ENCODE measurements at regions not wholly inside any gene's neighbourhood (a gene's known extent, or its start where the extent isn't known, plus 50 kb on each side); places are given as distances from the start of the nearest gene placed in this dataset.

GRCh38 chr13:97057176-97057575, 62.9 kb upstream of the OXGR1 start:
- no peak overlapping the region for H3K4me3 Mint-ChIP-seq
- no peaks in the 10 kb centered on the region for H3K36me3 Mint-ChIP-seq
- H3K9me3 Mint-ChIP-seq, result peaks cover 4% of the 10 kb centered on the region
- H3K27me3 Mint-ChIP-seq, result peaks cover 4% of the 10 kb centered on the region
- no peak for ATAC-seq (ENCODE audit: low read depth)
- no peaks in the 10 kb centered on the region for H3K4me1 Mint-ChIP-seq
- no peak overlapping the region for H3K27ac Mint-ChIP-seq
- no peak for DNase-seq (ENCODE audit: low spot score in 2 of 2)

- no peaks in the 10 kb centered on the region for H3K36me3 Mint-ChIP-seq
- no peak overlapping the region for H3K27ac Mint-ChIP-seq
- H3K9me3 Mint-ChIP-seq, result peaks cover 4% of the 10 kb centered on the region
- H3K4me1 Mint-ChIP-seq, result no peaks in the 10 kb centered on the region
- ATAC-seq (ENCODE audit: low read depth), result no peak
- DNase-seq (ENCODE audit: low spot score in 2 of 2), result no peak
- H3K4me3 Mint-ChIP-seq, result no peak overlapping the region
- peaks cover 4% of the 10 kb centered on the region for H3K27me3 Mint-ChIP-seq
Measured at GRCh38 chr13:97058391-97058790, 64.1 kb upstream of the OXGR1 start.

DNA sequence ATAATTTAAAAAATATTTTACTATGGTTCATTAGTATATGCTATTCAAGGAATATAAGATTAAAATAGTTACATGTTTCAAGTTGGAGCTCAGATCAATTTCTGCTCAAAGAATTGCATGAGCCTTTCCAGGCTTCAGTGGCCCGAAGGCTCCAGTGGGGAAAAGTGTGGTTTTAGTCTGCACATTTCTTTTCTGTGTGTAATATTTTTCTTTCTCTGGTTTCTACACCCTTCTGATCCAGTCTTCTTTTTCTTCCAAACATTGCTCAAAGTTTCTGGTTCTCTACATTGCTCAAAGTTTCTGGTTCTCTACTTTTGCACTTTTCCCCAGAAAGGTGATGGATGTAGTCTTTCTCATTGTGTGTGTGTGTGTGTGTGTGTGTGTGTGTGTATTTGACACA, 64.7 kb upstream of the OXGR1 start:
- Mint-ChIP-seq H3K27ac (no peak overlapping the region), H3K4me1 (no peaks in the 10 kb centered on the region), H3K27me3 (peaks cover 4% of the 10 kb centered on the region), H3K4me3 (no peak overlapping the region), H3K9me3 (peaks cover 4% of the 10 kb centered on the region), H3K36me3 (no peaks in the 10 kb centered on the region)
- DNase-seq (ENCODE audit: low spot score in 2 of 2) (no peak), ATAC-seq (ENCODE audit: low read depth) (no peak)

GRCh38 chr13:97067017-97067895, 73.0 kb upstream of the OXGR1 start:
- peaks cover 5% of the 10 kb centered on the region for H3K9me3 Mint-ChIP-seq
- H3K36me3 Mint-ChIP-seq, result no peaks in the 10 kb centered on the region
- H3K4me1 Mint-ChIP-seq, result no peaks in the 10 kb centered on the region
- no peak overlapping the region for H3K4me3 Mint-ChIP-seq
- peaks cover 1% of the 10 kb centered on the region for H3K27me3 Mint-ChIP-seq
- no peak overlapping the region for H3K27ac Mint-ChIP-seq
- ATAC-seq (ENCODE audit: low read depth) (no peak), DNase-seq (ENCODE audit: low spot score in 2 of 2) (no peak)

- Mint-ChIP-seq H3K27ac (no peak overlapping the region), H3K4me3 (no peak overlapping the region), H3K4me1 (no peaks in the 10 kb centered on the region), H3K9me3 (peaks cover 5% of the 10 kb centered on the region), H3K27me3 (peaks cover 1% of the 10 kb centered on the region), H3K36me3 (no peaks in the 10 kb centered on the region)
- no peak for DNase-seq (ENCODE audit: low spot score in 2 of 2)
- ATAC-seq (ENCODE audit: low read depth), result no peak
Measured at GRCh38 chr13:97068151-97068550, 73.9 kb upstream of the OXGR1 start.

- peaks cover 7% of the 10 kb centered on the region for H3K9me3 Mint-ChIP-seq
- peaks cover 1% of the 10 kb centered on the region for H3K27me3 Mint-ChIP-seq
- H3K4me1 Mint-ChIP-seq, result no peaks in the 10 kb centered on the region
- H3K36me3 Mint-ChIP-seq, result no peaks in the 10 kb centered on the region
- no peak overlapping the region for H3K4me3 Mint-ChIP-seq
- DNase-seq (ENCODE audit: low spot score in 2 of 2), result no peak
- ATAC-seq (ENCODE audit: low read depth), result no peak
- no peak overlapping the region for H3K27ac Mint-ChIP-seq
Measured at GRCh38 chr13:97069050-97069815, 75.0 kb upstream of the OXGR1 start.

DNA sequence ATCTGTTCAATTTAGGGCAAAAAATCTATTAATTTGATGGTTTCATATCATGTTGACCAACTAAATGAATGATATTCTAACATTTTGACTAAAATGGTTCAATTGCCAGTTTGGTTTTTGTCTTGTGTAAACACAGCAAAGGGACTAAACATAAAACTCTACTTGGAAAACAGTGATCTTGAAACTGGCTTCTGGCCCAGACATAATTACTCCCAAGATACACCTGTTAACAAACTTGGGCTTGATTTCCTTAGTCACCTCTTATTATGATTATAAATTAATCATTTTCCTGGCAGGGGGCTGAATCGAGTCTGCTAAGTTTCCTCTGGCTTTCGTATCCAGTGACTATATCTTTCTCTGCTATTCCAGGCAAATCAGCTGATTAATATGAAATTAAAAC, 78.0 kb upstream of the OXGR1 start:
- ATAC-seq (ENCODE audit: low read depth) (no peak), DNase-seq (ENCODE audit: low spot score in 2 of 2) (no peak)
- Mint-ChIP-seq H3K9me3 (peaks cover 11% of the 10 kb centered on the region), H3K4me3 (no peak overlapping the region), H3K4me1 (no peaks in the 10 kb centered on the region), H3K36me3 (no peaks in the 10 kb centered on the region), H3K27me3 (no peaks in the 10 kb centered on the region), H3K27ac (no peak overlapping the region)

DNA sequence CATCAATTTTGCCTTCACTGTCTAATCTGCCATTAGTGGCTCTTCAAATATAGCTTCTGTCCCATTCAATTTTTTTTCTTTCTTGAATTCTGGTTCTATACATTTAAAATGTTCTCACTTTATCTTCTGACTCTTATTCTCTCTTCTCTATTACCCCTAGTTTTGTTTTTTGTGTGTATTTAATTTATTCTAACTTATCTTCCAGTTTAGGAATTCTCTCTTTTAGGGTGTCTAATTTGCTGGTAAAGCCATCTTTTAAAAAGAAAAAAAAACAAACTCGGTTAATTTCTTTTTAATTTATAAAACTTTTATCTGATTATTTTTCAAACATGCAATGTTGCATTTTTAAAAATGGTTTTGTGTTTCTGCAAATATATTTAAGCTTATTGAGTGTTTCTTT, 80.3 kb upstream of the OXGR1 start:
- DNase-seq (ENCODE audit: low spot score in 2 of 2), result no peak
- Mint-ChIP-seq H3K4me3 (no peak overlapping the region), H3K4me1 (no peaks in the 10 kb centered on the region), H3K9me3 (peaks cover 11% of the 10 kb centered on the region), H3K36me3 (no peaks in the 10 kb centered on the region), H3K27ac (no peak overlapping the region), H3K27me3 (no peaks in the 10 kb centered on the region)
- no peak for ATAC-seq (ENCODE audit: low read depth)

GRCh38 chr13:97076898-97077297, 82.6 kb upstream of the OXGR1 start:
- Mint-ChIP-seq H3K36me3 (no peaks in the 10 kb centered on the region), H3K27me3 (no peaks in the 10 kb centered on the region), H3K4me1 (no peaks in the 10 kb centered on the region), H3K27ac (no peak overlapping the region), H3K9me3 (peaks cover 6% of the 10 kb centered on the region), H3K4me3 (no peak overlapping the region)
- ATAC-seq (ENCODE audit: low read depth) (no peak), DNase-seq (ENCODE audit: low spot score in 2 of 2) (no peak)

GRCh38 chr13:97077341-97077740, 83.1 kb upstream of the OXGR1 start:
- H3K4me3 Mint-ChIP-seq, result no peak overlapping the region
- DNase-seq (ENCODE audit: low spot score in 2 of 2) (no peak), ATAC-seq (ENCODE audit: low read depth) (no peak)
- H3K36me3 Mint-ChIP-seq, result no peaks in the 10 kb centered on the region
- H3K27ac Mint-ChIP-seq, result no peak overlapping the region
- H3K4me1 Mint-ChIP-seq, result peaks cover 3% of the 10 kb centered on the region
- peaks cover 6% of the 10 kb centered on the region for H3K9me3 Mint-ChIP-seq
- peaks cover 1% of the 10 kb centered on the region for H3K27me3 Mint-ChIP-seq

DNA sequence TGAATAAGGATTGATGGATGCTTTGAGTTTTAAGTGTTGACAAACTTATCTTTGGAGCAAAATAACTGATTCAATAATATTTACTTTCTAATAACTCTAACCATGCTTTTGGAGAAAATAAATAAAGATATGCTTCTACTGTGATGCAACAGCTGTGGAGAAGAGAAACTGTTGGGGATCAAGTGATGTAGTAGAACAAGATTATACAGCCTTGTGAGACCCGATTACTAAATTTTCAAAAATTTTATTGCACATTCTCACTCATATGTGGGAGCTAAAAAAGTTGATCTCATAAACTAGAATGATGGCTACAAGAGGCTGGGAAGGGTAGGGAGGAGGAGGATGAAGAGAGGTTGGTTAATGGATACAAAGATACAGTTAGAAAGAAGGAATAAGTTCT, 85.5 kb upstream of the OXGR1 start:
- Mint-ChIP-seq H3K27ac (no peak overlapping the region), H3K27me3 (peaks cover 7% of the 10 kb centered on the region), H3K36me3 (no peaks in the 10 kb centered on the region), H3K9me3 (no peaks in the 10 kb centered on the region), H3K4me3 (no peak overlapping the region), H3K4me1 (peaks cover 3% of the 10 kb centered on the region)
- no peak for DNase-seq (ENCODE audit: low spot score in 2 of 2)
- ATAC-seq (ENCODE audit: low read depth), result no peak

GRCh38 chr13:97082461-97083207, 88.4 kb upstream of the OXGR1 start:
- Mint-ChIP-seq H3K4me3 (no peak overlapping the region), H3K9me3 (peaks cover 6% of the 10 kb centered on the region), H3K4me1 (peaks cover 3% of the 10 kb centered on the region), H3K27me3 (peaks cover 7% of the 10 kb centered on the region), H3K27ac (no peak overlapping the region), H3K36me3 (no peaks in the 10 kb centered on the region)
- no peak for DNase-seq (ENCODE audit: low spot score in 2 of 2)
- ATAC-seq (ENCODE audit: low read depth), result no peak

- Mint-ChIP-seq H3K27me3 (no peaks in the 10 kb centered on the region), H3K27ac (no peak overlapping the region), H3K4me1 (no peaks in the 10 kb centered on the region), H3K36me3 (no peaks in the 10 kb centered on the region), H3K4me3 (no peak overlapping the region), H3K9me3 (peaks cover 9% of the 10 kb centered on the region)
- no peak for ATAC-seq (ENCODE audit: low read depth)
- DNase-seq (ENCODE audit: low spot score in 2 of 2), result no peak
Measured at GRCh38 chr13:97091196-97091595, 96.9 kb upstream of the OXGR1 start.

DNA sequence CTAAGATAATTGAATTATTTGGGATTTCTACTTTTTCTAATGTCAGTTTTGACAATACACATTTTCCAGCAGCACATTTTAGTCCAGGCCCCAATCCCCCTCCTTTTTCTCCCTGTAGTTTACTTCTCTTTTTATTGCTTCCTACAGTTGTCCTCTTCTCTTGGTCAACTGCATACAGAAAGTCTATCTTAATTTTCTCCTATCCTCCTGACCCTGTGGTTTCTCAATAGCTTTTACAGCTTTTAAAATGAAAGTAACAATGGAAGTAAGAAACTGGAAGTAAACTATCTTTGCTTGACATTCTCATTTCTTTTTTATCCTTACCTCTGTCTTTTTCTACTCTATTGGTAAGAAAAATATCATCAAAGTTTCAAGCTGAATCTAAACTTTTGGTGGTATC, 106.5 kb upstream of the OXGR1 start:
- Mint-ChIP-seq H3K27ac (no peak overlapping the region), H3K4me1 (no peaks in the 10 kb centered on the region), H3K36me3 (no peaks in the 10 kb centered on the region), H3K4me3 (no peak overlapping the region), H3K9me3 (peaks cover 1% of the 10 kb centered on the region), H3K27me3 (peaks cover 1% of the 10 kb centered on the region)
- no peak for ATAC-seq (ENCODE audit: low read depth)
- no peak for DNase-seq (ENCODE audit: low spot score in 2 of 2)
